ENCODE measurements at regions not wholly inside any gene's neighbourhood (a gene's known extent, or its start where the extent isn't known, plus 50 kb on each side); places are given as distances from the start of the nearest gene placed in this dataset.
"Not testable (repeated sequence)": the region's sequence is repeated elsewhere in the genome, so short reads cannot be mapped to it uniquely, and the experiment has no call there.

- H3K36me3 ChIP-seq (ENCODE audit: control insufficient read depth in 4 of 4, insufficient read depth in 4 of 4, low read length in 3 of 4); CTCF ChIA-PET; H3K27me3 ChIP-seq (replicated peaks in 2 of 5; ENCODE audit: control insufficient read depth in 4 of 5, insufficient read depth in 5 of 5, low read length in 4 of 5); H3K4me3 ChIP-seq (ENCODE audit: control insufficient read depth in 1 of 7, extremely low read depth in 1 of 7, insufficient read depth in 4 of 7, low read depth in 2 of 7, low read length in 6 of 7); DNase-seq; H3K9me3 ChIP-seq (ENCODE audit: control extremely low read depth in 1 of 5, control insufficient read depth in 4 of 5, insufficient read depth in 2 of 5, low read depth in 1 of 5, low read length in 4 of 5); POLR2A ChIA-PET; H3K4me1 ChIP-seq (ENCODE audit: control extremely low read depth in 1 of 4, control insufficient read depth in 4 of 4, insufficient read depth in 4 of 4, low read length in 3 of 4); H3K27ac ChIP-seq (ENCODE audit: insufficient read depth in 1 of 2, low read depth in 1 of 2, low read length in 2 of 2, poor library complexity in 1 of 2, severe bottlenecking in 2 of 2): not testable (repeated sequence)
- WGBS (ENCODE audit: insufficient coverage) = no CpG with 5 or more reads among the region's 2 CpGs
These were observed 168.5 kb upstream of the FAM72C start for GRCh38 chr1:144140243-144140642.

GRCh38 chr1:144105006-144105405, 133.2 kb upstream of the FAM72C start:
- H3K27ac ChIP-seq (ENCODE audit: insufficient read depth in 1 of 2, low read depth in 1 of 2, low read length in 2 of 2, poor library complexity in 1 of 2, severe bottlenecking in 2 of 2); H3K4me1 ChIP-seq (ENCODE audit: control extremely low read depth in 1 of 4, control insufficient read depth in 4 of 4, insufficient read depth in 4 of 4, low read length in 3 of 4); POLR2A ChIA-PET; DNase-seq; H3K27me3 ChIP-seq (replicated peaks in 2 of 5; ENCODE audit: control insufficient read depth in 4 of 5, insufficient read depth in 5 of 5, low read length in 4 of 5); CTCF ChIA-PET; H3K36me3 ChIP-seq (ENCODE audit: control insufficient read depth in 4 of 4, insufficient read depth in 4 of 4, low read length in 3 of 4); H3K4me3 ChIP-seq (ENCODE audit: control insufficient read depth in 1 of 7, extremely low read depth in 1 of 7, insufficient read depth in 4 of 7, low read depth in 2 of 7, low read length in 6 of 7): not testable (repeated sequence)
- WGBS (ENCODE audit: insufficient coverage) = no CpG with 5 or more reads among the region's 7 CpGs
- peaks cover 0 to 18% (median 4%) of the 10 kb centered on the region in 5 experiments for H3K9me3 ChIP-seq (ENCODE audit: control extremely low read depth in 1 of 5, control insufficient read depth in 4 of 5, insufficient read depth in 2 of 5, low read depth in 1 of 5, low read length in 4 of 5)

- H3K4me1 ChIP-seq (ENCODE audit: control extremely low read depth in 1 of 4, control insufficient read depth in 4 of 4, insufficient read depth in 4 of 4, low read length in 3 of 4); H3K27ac ChIP-seq (ENCODE audit: insufficient read depth in 1 of 2, low read depth in 1 of 2, low read length in 2 of 2, poor library complexity in 1 of 2, severe bottlenecking in 2 of 2); CTCF ChIA-PET; H3K36me3 ChIP-seq (ENCODE audit: control insufficient read depth in 4 of 4, insufficient read depth in 4 of 4, low read length in 3 of 4); POLR2A ChIA-PET; H3K27me3 ChIP-seq (replicated peaks in 2 of 5; ENCODE audit: control insufficient read depth in 4 of 5, insufficient read depth in 5 of 5, low read length in 4 of 5); H3K4me3 ChIP-seq (ENCODE audit: control insufficient read depth in 1 of 7, extremely low read depth in 1 of 7, insufficient read depth in 4 of 7, low read depth in 2 of 7, low read length in 6 of 7); DNase-seq: not testable (repeated sequence)
- peaks cover 0 to 18% (median 4%) of the 10 kb centered on the region in 5 experiments for H3K9me3 ChIP-seq (ENCODE audit: control extremely low read depth in 1 of 5, control insufficient read depth in 4 of 5, insufficient read depth in 2 of 5, low read depth in 1 of 5, low read length in 4 of 5)
- WGBS (ENCODE audit: insufficient coverage) = 92% methylated on average over 14 of the region's 14 CpGs
These were observed 132.4 kb upstream of the FAM72C start for GRCh38 chr1:144104000-144104677.

- H3K4me1 ChIP-seq (ENCODE audit: control extremely low read depth in 1 of 4, control insufficient read depth in 4 of 4, insufficient read depth in 4 of 4, low read length in 3 of 4); H3K27me3 ChIP-seq (replicated peaks in 2 of 5; ENCODE audit: control insufficient read depth in 4 of 5, insufficient read depth in 5 of 5, low read length in 4 of 5); H3K36me3 ChIP-seq (ENCODE audit: control insufficient read depth in 4 of 4, insufficient read depth in 4 of 4, low read length in 3 of 4); H3K4me3 ChIP-seq (ENCODE audit: control insufficient read depth in 1 of 7, extremely low read depth in 1 of 7, insufficient read depth in 4 of 7, low read depth in 2 of 7, low read length in 6 of 7); CTCF ChIA-PET; H3K27ac ChIP-seq (ENCODE audit: insufficient read depth in 1 of 2, low read depth in 1 of 2, low read length in 2 of 2, poor library complexity in 1 of 2, severe bottlenecking in 2 of 2); POLR2A ChIA-PET; DNase-seq: not testable (repeated sequence)
- 91% methylated on average over 4 of the region's 6 CpGs for WGBS (ENCODE audit: insufficient coverage)
- H3K9me3 ChIP-seq (ENCODE audit: control extremely low read depth in 1 of 5, control insufficient read depth in 4 of 5, insufficient read depth in 2 of 5, low read depth in 1 of 5, low read length in 4 of 5) = peaks cover 0 to 18% (median 4%) of the 10 kb centered on the region in 5 experiments
These were observed 131.5 kb upstream of the FAM72C start for GRCh38 chr1:144103156-144103880.

GRCh38 chr1:144102046-144102745, 130.4 kb upstream of the FAM72C start:
- CTCF ChIA-PET; H3K27ac ChIP-seq (ENCODE audit: insufficient read depth in 1 of 2, low read depth in 1 of 2, low read length in 2 of 2, poor library complexity in 1 of 2, severe bottlenecking in 2 of 2); H3K4me3 ChIP-seq (ENCODE audit: control insufficient read depth in 1 of 7, extremely low read depth in 1 of 7, insufficient read depth in 4 of 7, low read depth in 2 of 7, low read length in 6 of 7); POLR2A ChIA-PET; DNase-seq; H3K4me1 ChIP-seq (ENCODE audit: control extremely low read depth in 1 of 4, control insufficient read depth in 4 of 4, insufficient read depth in 4 of 4, low read length in 3 of 4); H3K27me3 ChIP-seq (replicated peaks in 2 of 5; ENCODE audit: control insufficient read depth in 4 of 5, insufficient read depth in 5 of 5, low read length in 4 of 5); H3K36me3 ChIP-seq (ENCODE audit: control insufficient read depth in 4 of 4, insufficient read depth in 4 of 4, low read length in 3 of 4): not testable (repeated sequence)
- 77% methylated on average over 3 of the region's 3 CpGs for WGBS (ENCODE audit: insufficient coverage)
- peaks cover 0 to 18% (median 4%) of the 10 kb centered on the region in 5 experiments for H3K9me3 ChIP-seq (ENCODE audit: control extremely low read depth in 1 of 5, control insufficient read depth in 4 of 5, insufficient read depth in 2 of 5, low read depth in 1 of 5, low read length in 4 of 5)

GRCh38 chr1:144101397-144102045, 129.7 kb upstream of the FAM72C start:
- Histone ChIP-seq H3K4me3 (ENCODE audit: control insufficient read depth in 1 of 7, extremely low read depth in 1 of 7, insufficient read depth in 4 of 7, low read depth in 2 of 7, low read length in 6 of 7) (no peak overlapping the region), H3K4me1 (ENCODE audit: control extremely low read depth in 1 of 4, control insufficient read depth in 4 of 4, insufficient read depth in 4 of 4, low read length in 3 of 4) (no peaks in the 10 kb centered on the region), H3K9me3 (ENCODE audit: control extremely low read depth in 1 of 5, control insufficient read depth in 4 of 5, insufficient read depth in 2 of 5, low read depth in 1 of 5, low read length in 4 of 5) (peaks cover 0 to 18% (median 4%) of the 10 kb centered on the region in 5 experiments), H3K36me3 (ENCODE audit: control insufficient read depth in 4 of 4, insufficient read depth in 4 of 4, low read length in 3 of 4) (no peaks in the 10 kb centered on the region), H3K27me3 (replicated peaks in 2 of 5; ENCODE audit: control insufficient read depth in 4 of 5, insufficient read depth in 5 of 5, low read length in 4 of 5) (no peaks in the 10 kb centered on the region), H3K27ac (ENCODE audit: insufficient read depth in 1 of 2, low read depth in 1 of 2, low read length in 2 of 2, poor library complexity in 1 of 2, severe bottlenecking in 2 of 2) (no peak overlapping the region)
- no peak for DNase-seq
- CTCF ChIA-PET = no interaction called here
- WGBS (ENCODE audit: insufficient coverage) = 88% methylated on average over 8 of the region's 8 CpGs
- POLR2A ChIA-PET = no interaction called here
